GM19043 (cell line): ENCODE measurements at regions not wholly inside any gene's neighbourhood (a gene's known extent, or its start where the extent isn't known, plus 50 kb on each side); places are given as distances from the start of the nearest gene placed in this dataset.
"Not testable (repeated sequence)": the region's sequence is repeated elsewhere in the genome, so short reads cannot be mapped to it uniquely, and the experiment has no call there.

ENCODE experiments used
- ATAC-seq: cut with Tn5 transposase; IDR thresholded peaks from one replicate; pipeline ENCODE4 v1.9.1; 2021; ENCODE audit warnings: low read depth; ENCODE audit not compliant: unreplicated experiment

DNA sequence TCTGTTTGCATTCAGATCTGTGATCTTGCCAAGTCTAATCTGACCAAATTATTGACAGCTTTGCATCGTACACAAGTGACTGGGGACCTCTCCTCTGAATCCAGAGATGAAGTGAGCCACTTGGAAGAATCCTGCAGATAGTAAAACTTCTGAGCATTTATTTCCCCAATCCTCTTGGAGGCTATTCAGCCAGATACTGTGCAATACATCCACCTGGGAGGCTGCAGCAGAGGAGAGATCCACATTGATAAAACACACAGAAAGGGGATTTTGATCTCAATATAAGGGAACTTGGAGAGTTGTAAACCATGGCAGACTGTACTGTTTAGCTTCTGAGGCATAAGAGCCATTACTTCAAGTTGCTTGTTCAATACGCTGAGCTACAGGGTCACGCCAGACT is 654.6 kb downstream of the MTRR start:
- ATAC-seq, result no peak

DNA sequence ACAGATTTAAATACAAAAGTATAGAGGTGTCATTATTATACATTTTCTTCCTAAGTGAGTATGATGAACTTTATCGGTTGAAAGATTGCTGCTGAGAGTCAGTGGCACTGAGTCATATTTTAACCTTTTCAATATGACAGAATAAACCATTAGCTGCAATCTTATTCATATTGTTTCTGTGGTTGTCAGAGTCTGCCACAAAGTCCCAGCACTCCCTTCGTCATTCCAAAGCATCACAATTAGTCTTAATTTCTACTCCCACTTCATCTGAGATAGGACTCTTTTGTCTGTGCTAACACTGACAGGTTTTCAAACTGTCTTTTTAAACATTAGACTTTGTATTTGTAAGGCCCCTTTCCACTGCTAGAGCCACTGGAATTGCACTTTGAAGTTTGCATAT is 656.9 kb downstream of the MTRR start:
- ATAC-seq, result no peak

DNA sequence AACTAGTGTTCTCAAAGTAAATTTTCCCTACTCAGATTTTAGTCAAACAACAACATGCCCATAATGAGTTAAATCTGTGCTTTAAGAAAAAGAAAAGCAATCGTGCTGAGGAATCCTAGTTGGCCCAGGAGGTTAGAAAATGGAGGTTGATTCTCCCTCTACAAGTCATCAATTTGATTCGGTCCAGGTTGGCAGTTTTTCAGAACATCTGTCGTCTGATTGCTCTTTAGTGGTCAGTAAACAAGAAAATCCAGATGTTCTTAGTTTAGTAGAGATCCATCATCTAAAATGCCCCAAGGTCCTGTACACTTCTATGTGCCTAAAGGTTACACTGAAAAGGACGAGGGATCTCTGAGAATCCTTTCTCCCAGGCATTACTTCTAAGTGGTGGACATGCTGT is 659.2 kb downstream of the MTRR start:
- ATAC-seq, result no peak

DNA sequence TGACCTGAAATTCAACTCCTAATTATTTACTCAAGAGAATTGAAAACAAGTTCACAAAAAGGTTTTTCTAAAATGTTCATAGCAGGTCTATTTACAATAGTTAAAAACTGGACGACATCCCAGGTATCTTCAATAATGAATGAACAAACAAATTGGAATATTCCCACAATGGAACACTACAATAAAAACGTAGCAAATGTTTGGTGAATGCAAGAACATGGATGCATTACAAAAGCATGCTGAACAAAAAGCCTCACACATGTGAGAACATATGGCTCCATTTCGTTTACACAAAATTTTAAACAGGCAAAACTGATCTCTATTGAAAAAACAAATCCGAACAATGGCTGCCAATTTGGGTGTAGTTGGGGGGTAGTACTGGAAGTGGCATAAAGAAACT is 669.9 kb downstream of the MTRR start:
- no peak for ATAC-seq

DNA sequence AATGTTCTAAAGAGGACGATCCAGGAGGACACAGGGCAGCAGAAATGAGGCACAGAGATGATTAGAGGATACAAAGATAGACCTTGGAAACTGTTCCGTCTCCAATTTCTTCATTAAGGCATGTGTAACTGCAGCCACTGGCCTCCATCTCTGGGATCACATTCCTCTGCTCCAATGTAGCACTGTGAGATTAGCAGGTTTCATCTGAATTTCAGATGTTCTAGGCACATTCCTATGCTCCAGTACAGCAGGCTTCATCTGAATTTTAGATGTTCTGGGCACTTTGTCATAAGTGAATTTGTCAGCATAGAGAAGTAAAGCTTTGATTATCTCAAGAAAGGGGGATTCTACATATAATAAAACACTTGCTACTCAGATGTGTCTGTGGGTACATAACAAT is 671.4 kb downstream of the MTRR start:
- ATAC-seq, result no peak

DNA sequence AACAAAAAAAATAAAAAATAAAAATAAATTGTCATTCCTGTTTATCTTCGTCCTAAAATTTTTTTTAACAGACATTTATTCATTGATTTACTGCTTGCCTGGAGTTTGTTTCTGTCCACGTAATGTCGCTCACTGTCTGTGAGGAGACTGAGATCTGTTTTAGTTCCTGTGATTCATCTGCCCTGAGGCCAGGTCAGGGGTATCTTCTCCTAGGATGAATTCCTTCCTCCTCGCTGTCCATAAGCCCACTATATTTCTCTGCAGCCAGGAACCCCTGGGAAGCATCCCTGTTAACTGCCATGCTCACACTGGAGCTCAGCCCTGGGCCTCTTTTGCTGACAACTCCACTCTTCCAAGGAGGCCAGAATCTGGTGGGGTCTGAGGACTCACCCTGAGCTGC is 682.0 kb downstream of the MTRR start:
- no peak for ATAC-seq

DNA sequence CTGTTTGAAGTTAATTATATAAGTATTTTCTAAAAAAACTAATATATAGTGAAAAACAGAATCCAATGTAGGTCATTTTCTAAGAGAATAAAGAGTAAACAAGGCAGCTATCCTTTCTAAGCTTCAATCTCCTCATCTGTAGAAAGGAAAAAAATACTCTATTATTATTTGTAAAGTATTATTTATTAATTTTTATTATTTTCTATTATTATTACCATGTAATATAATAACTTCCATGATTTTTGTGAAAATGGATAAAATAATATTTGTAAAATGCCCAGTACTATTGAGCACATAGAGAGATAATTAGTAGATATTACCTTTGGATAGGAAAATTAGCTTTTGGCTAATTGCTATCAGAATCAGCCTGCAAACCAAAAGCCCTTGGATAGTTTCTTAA is 684.4 kb downstream of the MTRR start:
- no peak for ATAC-seq

DNA sequence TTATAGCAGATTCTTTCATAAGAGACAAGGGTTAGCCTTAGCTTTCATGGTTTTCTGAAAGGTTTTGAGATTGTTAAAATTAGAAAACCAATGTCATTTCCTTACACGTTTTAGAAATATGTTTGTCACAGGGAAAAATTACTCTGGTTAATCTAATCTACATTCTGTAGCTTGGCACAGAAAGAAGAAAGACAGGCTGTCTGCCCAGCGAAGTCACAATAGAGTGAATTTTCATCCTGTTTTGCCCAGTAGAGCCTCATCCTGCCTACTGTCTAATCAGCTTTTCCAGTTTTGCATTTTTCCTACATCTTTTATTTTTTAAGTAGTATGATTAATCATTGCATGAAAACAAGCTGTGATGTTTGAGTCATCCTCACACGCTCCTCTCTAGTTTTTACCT is 688.8 kb downstream of the MTRR start:
- no peak for ATAC-seq

DNA sequence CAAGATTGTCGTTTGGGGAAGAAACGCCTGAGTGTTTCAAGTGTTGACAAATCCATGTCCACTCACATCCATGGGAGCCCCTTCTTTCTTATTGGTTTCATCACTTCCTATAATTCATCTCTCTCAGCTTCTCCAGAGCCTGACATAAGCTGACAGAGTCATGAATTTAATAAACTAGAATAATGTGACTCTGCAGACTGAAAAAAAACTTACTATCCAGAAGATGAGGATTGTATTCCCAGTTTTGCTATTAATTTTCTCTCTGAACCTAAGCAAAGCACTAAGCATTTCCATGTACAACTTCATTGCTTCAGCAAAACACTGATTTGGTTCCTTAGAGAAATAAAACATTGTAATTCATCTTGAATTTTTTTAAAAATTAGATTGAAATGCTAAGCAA is 691.8 kb downstream of the MTRR start:
- no peak for ATAC-seq

DNA sequence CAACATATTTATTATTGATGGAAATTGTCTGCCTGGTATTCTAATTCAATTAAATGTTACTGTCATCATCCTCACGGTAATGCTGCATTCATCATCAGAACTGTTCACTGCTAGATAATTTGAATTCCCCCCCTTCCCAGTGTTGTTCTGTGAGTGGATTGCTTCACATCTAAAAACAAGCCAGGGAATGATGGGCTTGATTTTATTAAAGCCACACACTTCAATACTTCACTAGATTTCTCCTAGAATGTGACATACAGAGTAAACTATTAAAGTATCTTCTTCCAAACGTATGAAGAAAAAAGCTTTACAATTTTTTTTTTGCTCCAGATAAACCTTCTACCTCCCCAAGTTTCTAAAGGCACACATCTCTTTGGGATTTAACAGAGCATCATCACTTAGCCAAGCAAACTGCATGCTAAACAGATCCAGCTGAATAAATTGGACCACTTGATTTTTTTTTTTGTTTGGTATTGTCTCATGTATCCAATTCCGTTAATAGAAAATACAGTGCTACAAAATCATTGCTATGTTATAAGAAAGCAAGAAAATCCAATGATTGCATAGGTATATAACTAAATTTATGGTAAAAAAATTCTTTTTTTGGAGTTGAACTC is 692.4 kb downstream of the MTRR start:
- no peak for ATAC-seq

DNA sequence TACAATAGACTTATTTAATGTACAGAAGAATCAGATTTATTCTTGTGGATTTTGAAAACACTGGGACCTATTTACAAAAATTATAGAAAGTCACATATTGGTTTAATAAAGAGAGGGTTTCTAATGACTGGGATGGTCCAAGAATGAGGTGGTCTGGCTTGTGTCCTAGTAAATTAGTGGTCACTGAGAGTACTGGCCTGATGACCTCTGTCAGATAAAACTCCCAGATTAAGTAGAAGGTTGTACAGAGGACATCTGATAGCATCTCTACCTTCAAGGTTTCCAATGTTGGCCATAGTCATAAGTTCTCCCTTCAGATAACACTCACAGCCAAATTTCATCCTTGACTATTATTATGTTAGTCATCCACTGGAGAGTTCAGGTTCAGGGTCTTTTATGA is 692.9 kb downstream of the MTRR start:
- no peak for ATAC-seq

DNA sequence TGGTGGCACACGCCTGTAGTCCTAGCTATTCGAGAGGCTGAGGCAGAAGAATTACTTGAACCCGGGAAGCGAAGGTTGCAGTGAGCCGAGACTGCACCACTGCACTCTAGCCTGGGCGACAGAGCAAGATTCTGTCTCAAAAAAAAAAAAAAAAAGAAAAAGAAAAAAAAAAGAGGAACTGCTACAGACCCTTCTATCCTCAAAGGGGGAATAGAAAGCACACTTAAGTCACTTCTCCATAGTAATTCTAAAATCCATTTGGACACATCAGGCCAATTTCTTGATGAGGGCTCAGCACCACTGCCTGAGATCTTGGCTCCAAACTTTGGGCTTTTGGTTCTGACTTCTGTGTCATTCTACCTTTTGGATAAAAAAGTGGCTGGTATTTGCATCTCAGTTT is 694.6 kb downstream of the MTRR start:
- not testable (repeated sequence) for ATAC-seq

DNA sequence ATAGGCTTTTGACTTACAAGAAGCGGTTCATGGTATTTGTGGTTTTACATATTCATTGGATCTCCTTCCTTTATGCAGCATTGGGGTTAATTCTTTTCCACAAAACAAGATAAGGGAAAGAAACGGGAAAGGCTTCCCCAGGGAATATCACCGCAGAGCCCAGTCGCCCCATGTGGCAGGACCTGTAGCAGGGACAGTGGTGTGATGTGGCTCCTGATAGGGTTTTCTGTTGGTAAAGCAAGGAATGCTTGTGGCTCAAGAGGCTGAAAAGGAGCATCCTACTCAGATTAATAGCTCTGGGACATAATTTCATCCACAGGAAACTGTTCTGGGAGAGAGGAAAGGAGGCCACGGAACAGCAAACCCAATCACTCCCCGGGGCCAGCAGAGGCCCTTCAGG is 699.9 kb downstream of the MTRR start:
- ATAC-seq, result no peak

DNA sequence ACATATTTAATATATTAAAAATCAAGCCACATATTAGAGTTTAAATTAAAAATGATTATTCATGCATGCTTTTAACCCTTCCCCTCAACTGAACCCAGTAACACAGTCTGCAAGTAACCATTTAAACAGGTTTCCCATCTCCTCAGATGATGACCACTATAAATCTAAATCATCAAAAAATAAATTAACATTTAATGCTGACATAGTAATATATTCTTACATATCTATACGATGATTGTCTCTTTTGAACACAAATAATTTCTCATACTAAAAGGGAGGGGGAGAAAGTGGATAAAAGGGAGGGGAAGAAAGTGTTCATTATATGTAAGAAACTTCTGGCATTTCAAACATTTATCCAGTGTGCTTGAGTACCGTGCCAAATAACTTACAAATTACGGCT is 701.6 kb downstream of the MTRR start:
- no peak for ATAC-seq

DNA sequence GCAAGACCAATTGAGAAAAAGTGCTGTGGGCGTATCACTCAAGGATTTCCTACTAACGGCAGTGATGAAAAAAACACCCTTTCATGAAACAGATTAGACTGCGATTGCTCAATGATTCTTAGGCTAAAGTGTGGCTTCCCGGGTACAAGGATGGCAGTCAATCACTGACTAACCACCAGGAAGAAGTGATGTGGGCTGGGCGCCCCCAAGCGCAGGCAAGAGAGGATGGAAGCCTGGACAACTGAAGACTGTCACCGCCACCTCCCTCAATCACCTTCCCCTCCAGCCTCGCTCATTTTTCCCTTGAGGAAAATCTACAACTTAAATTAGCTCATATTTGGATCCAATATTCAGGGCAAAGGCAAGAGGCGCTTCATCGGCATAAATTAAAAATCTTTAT is 707.2 kb downstream of the MTRR start:
- no peak for ATAC-seq

DNA sequence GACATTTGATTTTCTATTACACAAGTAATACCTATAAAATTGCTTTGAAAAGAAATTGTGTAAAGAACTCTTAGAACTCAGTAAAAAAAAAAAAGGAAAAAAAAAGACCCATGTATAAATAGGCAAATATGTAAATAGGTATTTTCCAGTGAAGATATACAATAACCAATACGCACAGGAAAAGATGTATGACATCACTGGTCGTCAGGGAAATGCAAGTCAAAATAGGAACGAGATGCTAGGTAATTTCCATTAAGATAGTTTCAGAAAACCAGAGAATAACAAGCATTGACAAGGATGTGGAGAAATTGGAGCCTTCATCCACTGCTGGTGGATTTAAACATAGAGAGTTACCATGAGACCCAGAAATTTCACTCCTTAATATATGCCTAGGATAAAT is 708.8 kb downstream of the MTRR start:
- no peak for ATAC-seq

DNA sequence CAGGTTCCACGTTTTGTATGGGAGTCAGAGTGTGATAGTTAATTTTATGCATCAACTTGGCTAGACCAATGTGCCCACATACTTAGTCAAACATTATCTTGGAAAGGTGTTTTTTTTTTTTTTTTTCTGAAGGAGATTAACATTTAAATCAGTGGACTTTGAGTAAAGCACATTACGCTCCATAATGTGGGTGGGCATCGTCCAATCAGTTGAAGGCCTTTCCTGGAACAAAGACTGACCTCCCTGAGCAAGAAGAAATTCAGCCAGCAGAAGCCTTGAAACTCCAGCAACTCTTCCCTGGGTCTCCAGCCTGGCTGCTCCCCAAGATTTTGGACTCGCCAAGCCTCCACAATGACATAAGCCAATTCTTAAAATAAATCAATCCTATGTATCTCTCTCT is 711.4 kb downstream of the MTRR start:
- ATAC-seq, result no peak

DNA sequence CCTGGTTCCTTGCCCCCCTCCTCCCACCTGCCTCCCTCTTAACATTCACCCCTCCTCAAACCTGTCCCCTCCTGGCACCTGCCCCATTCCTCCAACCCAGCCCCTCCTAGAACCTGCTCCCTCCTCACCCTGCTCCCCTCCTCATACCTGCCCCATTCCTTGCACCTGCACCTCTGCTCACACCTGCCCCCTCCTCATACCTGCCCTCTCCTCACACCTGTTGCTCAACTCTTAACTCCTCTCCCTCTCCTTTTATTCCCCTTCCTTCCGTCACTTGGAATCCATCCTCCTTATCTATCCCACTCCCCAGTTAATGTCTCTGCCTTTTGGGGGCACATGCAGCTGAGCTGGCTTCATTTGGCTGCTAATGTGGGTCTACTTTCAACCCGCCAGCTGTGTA is 712.1 kb downstream of the MTRR start:
- ATAC-seq, result no peak

DNA sequence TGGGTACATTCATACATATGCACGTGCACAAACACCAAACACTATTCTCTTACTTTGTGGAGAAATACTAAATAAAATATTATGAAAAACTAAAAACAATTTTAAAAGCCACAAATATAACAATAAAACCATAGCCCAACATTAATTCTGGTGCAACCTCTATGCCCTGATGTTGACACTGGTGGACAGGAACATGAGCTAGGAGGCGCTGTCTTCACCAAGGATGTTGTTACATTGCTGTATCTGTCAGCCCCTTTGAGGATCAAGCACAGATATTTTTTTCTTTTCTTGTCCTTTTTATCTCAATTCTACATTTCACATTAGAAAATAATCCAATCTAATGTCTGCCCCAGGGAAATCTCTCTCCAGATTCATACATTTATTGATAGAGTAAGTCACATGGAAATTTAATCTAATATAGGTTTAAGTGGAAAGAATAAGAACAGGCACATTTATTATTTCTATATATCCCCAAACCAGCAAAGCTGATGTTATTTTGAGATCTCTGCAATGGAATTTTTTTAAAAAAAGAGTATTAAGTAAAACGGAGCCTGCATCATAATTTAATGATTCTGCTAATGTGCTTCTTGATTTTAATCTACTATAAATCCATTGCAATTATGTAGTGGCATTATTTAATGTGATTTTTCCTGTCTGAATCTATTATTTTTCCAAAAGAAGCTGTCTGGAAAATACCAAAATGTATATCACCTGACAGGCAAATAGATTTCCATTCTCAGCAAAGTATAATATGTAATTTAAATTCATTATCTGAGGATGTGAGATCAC is 716.5 kb downstream of the MTRR start:
- ATAC-seq, result no peak

DNA sequence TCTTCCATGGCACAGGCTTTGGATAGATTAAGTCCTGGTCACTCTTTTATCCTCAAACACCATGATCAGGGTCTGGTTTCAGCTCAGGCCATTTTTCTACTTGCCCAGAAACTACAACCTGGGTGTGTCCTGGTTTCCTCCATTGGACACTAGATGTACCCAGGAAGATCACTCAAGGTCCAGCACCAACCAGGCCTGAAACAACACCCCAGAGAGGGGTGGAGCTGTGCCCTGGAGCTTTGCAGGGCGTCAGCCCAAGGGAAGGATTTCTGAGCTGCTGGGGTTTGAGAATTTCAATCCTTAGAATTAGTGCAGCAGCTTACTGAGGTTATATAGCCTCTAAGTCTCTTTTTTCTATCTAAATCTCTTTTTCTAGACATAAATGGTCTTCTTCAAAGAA is 722.0 kb downstream of the MTRR start:
- no peak for ATAC-seq

DNA sequence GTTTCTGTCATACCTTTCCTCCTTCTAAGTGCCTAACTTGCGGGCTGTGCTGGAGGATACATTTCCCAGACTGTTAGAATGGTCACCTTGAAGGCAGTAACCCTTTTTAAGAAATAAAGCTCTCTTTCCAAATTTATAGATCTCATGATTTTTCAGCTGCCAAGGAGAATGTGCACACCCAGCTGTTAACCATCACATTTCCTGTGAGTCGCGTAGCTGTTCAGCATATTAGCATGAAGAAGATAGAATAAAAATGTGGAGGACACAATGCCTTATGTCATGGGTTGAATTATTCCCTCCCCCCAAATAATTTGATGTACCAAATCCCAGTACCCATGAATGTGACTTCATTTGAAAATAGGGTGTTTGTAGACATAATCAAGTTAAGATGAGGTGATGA is 729.4 kb downstream of the MTRR start:
- ATAC-seq, result no peak

DNA sequence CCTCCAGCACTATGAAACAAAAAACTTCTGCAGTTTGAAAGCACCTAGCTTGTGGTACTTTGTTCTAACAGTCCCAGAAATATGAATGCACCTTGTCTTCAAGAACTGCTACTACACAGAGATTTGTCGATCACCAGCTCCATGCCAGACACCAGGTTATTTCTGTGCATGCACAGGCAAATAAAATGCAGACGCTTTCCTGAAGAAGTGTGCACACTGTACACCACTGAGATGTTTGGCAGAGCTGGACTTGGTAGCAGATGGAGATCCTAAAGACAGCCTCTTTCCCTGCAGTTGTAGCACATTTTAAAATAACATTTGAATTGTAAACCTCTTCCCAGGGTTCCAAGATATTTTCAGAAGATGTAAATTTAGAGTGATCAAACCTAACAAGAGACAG is 730.0 kb downstream of the MTRR start:
- ATAC-seq, result no peak

DNA sequence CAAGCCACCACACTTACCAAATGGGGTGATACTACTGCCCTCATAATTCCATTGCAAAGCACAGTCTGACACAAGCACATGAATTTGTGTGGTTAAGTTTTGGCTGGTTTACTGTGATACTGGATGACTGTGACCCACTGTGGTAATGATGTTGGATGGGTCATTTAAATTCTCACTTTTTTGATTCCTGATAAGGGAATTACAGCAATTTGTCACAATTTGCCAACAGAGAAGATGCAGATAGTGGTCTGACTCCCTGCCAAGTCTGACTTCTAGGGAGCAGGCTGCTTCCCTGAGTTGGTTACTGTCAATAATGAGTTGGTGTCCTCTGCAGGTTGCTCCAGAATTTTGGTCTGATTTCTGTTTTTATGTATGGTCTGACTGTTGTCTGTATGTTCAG is 731.9 kb downstream of the MTRR start:
- ATAC-seq, result no peak
